Brain microvascular endothelial cell (primary cell): ENCODE measurements at regions not wholly inside any gene's neighbourhood (a gene's known extent, or its start where the extent isn't known, plus 50 kb on each side); places are given as distances from the start of the nearest gene placed in this dataset.
A peak's percentile ranks its signal among the peaks of the same experiment; 100 is the strongest.

Experiments used
- DNase-seq: peaks from one replicate; pipeline ENCODE4 v3.0.0-alpha.2; 2020
- H3K27ac ChIP-seq: fragments of 250-450 bp; sonication (Bioruptor Pico); 2 replicates; pipeline ENCODE4 v1.5.1; 2020; ENCODE audit warnings: mild to moderate bottlenecking, moderate library complexity
- H3K27me3 ChIP-seq: fragments of 250-450 bp; sonication (Bioruptor Pico); replicated peaks from 2 replicates; pipeline ENCODE4 v1.5.1; 2020; ENCODE audit warnings: mild to moderate bottlenecking
- H3K36me3 ChIP-seq: fragments of 250-450 bp; sonication (Bioruptor Pico); replicated peaks from 2 replicates; pipeline ENCODE4 v1.5.1; 2020; ENCODE audit warnings: mild to moderate bottlenecking
- H3K4me3 ChIP-seq: 2 replicates; pipeline ENCODE4 v1.5.1; 2011; ENCODE audit warnings: low read depth, mild to moderate bottlenecking, control low read depth, low read length, moderate library complexity
- CTCF ChIP-seq: IDR thresholded peaks from 2 replicates; pipeline ENCODE4 v1.5.1; 2011; ENCODE audit warnings: low read depth, mild to moderate bottlenecking, moderate library complexity, low read length, control low read depth, inconsistent platforms; ENCODE audit errors: missing control alignments
- in situ Hi-C: cut with HindIII; loops from 2 replicates; pipeline ENCODE4 v1.10.0; 2017; ENCODE audit warnings: low sequenced_read_pairs, low pct_ligation_motif_present

GRCh38 chr12:104825408-104825807 is 132.7 kb downstream of the SLC41A2 start:
- DNase-seq = peak; percentile 24
- no peaks in the 10 kb centered on the region for H3K36me3 ChIP-seq
- TF ChIP-seq CTCF = peak; percentile 58
- H3K4me3 ChIP-seq = no peak overlapping the region
- no peaks in the 10 kb centered on the region for H3K27me3 ChIP-seq
- in situ Hi-C loops = no loop called here
- H3K27ac ChIP-seq = no peak overlapping the region

- DNase-seq = no peak
- no peak overlapping the region for H3K4me3 ChIP-seq
- in situ Hi-C loops = no loop called here
Observed at GRCh38 chr12:104823985-104824461, 134.1 kb downstream of the SLC41A2 start.

GRCh38 chr12:104822941-104823340 is 135.1 kb downstream of the SLC41A2 start:
- no peaks in the 10 kb centered on the region for H3K36me3 ChIP-seq
- no peak overlapping the region for H3K4me3 ChIP-seq
- H3K27ac ChIP-seq = no peak overlapping the region
- TF ChIP-seq CTCF = no peak
- H3K27me3 ChIP-seq = no peaks in the 10 kb centered on the region
- in situ Hi-C loops = no loop called here
- DNase-seq = no peak

More at GRCh38 chr12:104823985-104824461, 134.1 kb downstream of the SLC41A2 start:
- Histone ChIP-seq H3K27me3 (no peaks in the 10 kb centered on the region), H3K36me3 (no peaks in the 10 kb centered on the region), H3K27ac (no peak overlapping the region)
- no peak for TF ChIP-seq CTCF

- DNase-seq = no peak
- no peak for TF ChIP-seq CTCF
- H3K36me3 ChIP-seq = no peaks in the 10 kb centered on the region
- no peak overlapping the region for H3K4me3 ChIP-seq
- in situ Hi-C loops = no loop called here
- H3K27ac ChIP-seq = no peak overlapping the region
- no peaks in the 10 kb centered on the region for H3K27me3 ChIP-seq
Observed at GRCh38 chr12:104816845-104817503, 141.1 kb downstream of the SLC41A2 start.

- no peak for TF ChIP-seq CTCF
- H3K27ac ChIP-seq = no peak overlapping the region
- in situ Hi-C loops = no loop called here
Observed at GRCh38 chr12:104815935-104816334, 142.2 kb downstream of the SLC41A2 start.

GRCh38 chr12:104814944-104815343 is 143.1 kb downstream of the SLC41A2 start:
- Histone ChIP-seq H3K36me3 (no peaks in the 10 kb centered on the region), H3K27ac (no peak overlapping the region), H3K4me3 (no peak overlapping the region), H3K27me3 (no peaks in the 10 kb centered on the region)
- DNase-seq = no peak
- in situ Hi-C loops = no loop called here
- TF ChIP-seq CTCF = no peak

More at GRCh38 chr12:104815935-104816334, 142.2 kb downstream of the SLC41A2 start:
- Histone ChIP-seq H3K4me3 (no peak overlapping the region), H3K27me3 (no peaks in the 10 kb centered on the region), H3K36me3 (no peaks in the 10 kb centered on the region)
- DNase-seq = no peak
